ENCODE measurements at regions not wholly inside any gene's neighbourhood (a gene's known extent, or its start where the extent isn't known, plus 50 kb on each side); places are given as distances from the start of the nearest gene placed in this dataset.

GRCh38 chr4:24175707-24176106 lies 285.9 kb upstream of the PPARGC1A start:
- no peak for TF ChIP-seq CTCF (IDR thresholded peaks at IDR 0.05)
- TF ChIP-seq EZH2 (IDR thresholded peaks at IDR 0.05) = no peak

All from neural progenitor cell (in vitro differentiated cells).